WTC11 (cell line): ENCODE measurements at regions not wholly inside any gene's neighbourhood (a gene's known extent, or its start where the extent isn't known, plus 50 kb on each side); places are given as distances from the start of the nearest gene placed in this dataset.
A peak's percentile ranks its signal among the peaks of the same experiment; 100 is the strongest.

Source experiments
- ATAC-seq: fragments of 200-7000 bp; cut with Tn5 transposase; 2 replicates; pipeline ENCODE4 v1.10.0; 2021; ENCODE audit warnings: mild to moderate bottlenecking, moderate library complexity
- CTCF ChIA-PET: fragments of 300-600 bp; sonication (Branson Sonifier 250); formaldehyde crosslinking; loops from one replicate; lab custom pipeline; 2021; ENCODE audit warnings: antibody characterized with exemption; lab: Charles Lee
- POLR2A ChIA-PET: fragments of 350-600 bp; sonication (Branson Sonifier 250); formaldehyde crosslinking; loops from one replicate; lab custom pipeline; 2021; ENCODE audit warnings: antibody characterized with exemption; lab: Charles Lee
- DNase-seq: peaks from one replicate; pipeline ENCODE4 v3.0.0; 2021; ENCODE audit warnings: low spot score
- H3K27ac Mint-ChIP-seq: 2 replicates; pipeline ENCODE4 v1.8.0; 2021; ENCODE audit warnings: mixed read lengths
- H3K27me3 Mint-ChIP-seq: 2 replicates; pipeline ENCODE4 v1.8.0; 2021; ENCODE audit warnings: low read depth, mild to moderate bottlenecking, moderate library complexity, mixed read lengths
- H3K36me3 Mint-ChIP-seq: 2 replicates; pipeline ENCODE4 v1.8.0; 2021; ENCODE audit warnings: mixed read lengths
- H3K4me1 Mint-ChIP-seq: 2 replicates; pipeline ENCODE4 v1.8.0; 2022; ENCODE audit warnings: mixed read lengths
- H3K4me3 Mint-ChIP-seq: 2 replicates; pipeline ENCODE4 v1.8.0; 2021; ENCODE audit warnings: mild to moderate bottlenecking, moderate library complexity, mixed read lengths
- H3K9me3 Mint-ChIP-seq: 2 replicates; pipeline ENCODE4 v1.8.0; 2021; ENCODE audit warnings: mixed read lengths
- CTCF ChIP-seq: fragments of 200-600 bp; IDR thresholded peaks from 2 replicates; pipeline ENCODE4 v1.8.0; 2022; ENCODE audit warnings: antibody characterized with exemption
- E2F5 ChIP-seq: sonication (generic); formaldehyde crosslinking; IDR thresholded peaks from 2 replicates; pipeline ENCODE4 v1.8.1; 2022; ENCODE audit warnings: mild to moderate bottlenecking, moderate library complexity, missing genetic modification reagents
- ELF4 ChIP-seq: sonication (generic); formaldehyde crosslinking; IDR thresholded peaks from 2 replicates; pipeline ENCODE4 v1.8.1; 2022; ENCODE audit warnings: low read depth, mild to moderate bottlenecking, moderate library complexity, missing genetic modification reagents
- ERG ChIP-seq: fragments of 250-450 bp; sonication (Bioruptor Pico); IDR thresholded peaks from 2 replicates; pipeline ENCODE4 v1.8.0; 2021; ENCODE audit warnings: mild to moderate bottlenecking
- FOXP1 ChIP-seq: sonication (generic); formaldehyde crosslinking; IDR thresholded peaks from 2 replicates; pipeline ENCODE4 v1.8.0; 2022; ENCODE audit warnings: missing genetic modification reagents, mild to moderate bottlenecking, moderate library complexity, borderline replicate concordance
- GABPB1 ChIP-seq: sonication (generic); formaldehyde crosslinking; IDR thresholded peaks from 2 replicates; pipeline ENCODE4 v1.8.1; 2023; ENCODE audit warnings: mild to moderate bottlenecking, missing genetic modification reagents
- GTF2I ChIP-seq: fragments of 250-450 bp; sonication (Bioruptor Pico); conservative IDR thresholded peaks from 2 replicates; pipeline ENCODE4 v1.4.0; 2021; ENCODE audit warnings: mild to moderate bottlenecking
- JUN ChIP-seq: sonication (generic); formaldehyde crosslinking; IDR thresholded peaks from 2 replicates; pipeline ENCODE4 v1.8.0; 2023; ENCODE audit warnings: mild to moderate bottlenecking, missing genetic modification reagents
- KAT7 ChIP-seq: sonication (generic); formaldehyde crosslinking; IDR thresholded peaks from 2 replicates; pipeline ENCODE4 v1.8.1; 2023; ENCODE audit warnings: missing genetic modification reagents, mild to moderate bottlenecking, borderline replicate concordance
- NR3C1 ChIP-seq: sonication (generic); formaldehyde crosslinking; conservative IDR thresholded peaks from 2 replicates; pipeline ENCODE4 v1.8.1; 2023; ENCODE audit warnings: low read depth, mild to moderate bottlenecking, missing genetic modification reagents
- ZBTB21 ChIP-seq: sonication (generic); formaldehyde crosslinking; IDR thresholded peaks from 2 replicates; pipeline ENCODE4 v1.8.1; 2023; ENCODE audit warnings: mild to moderate bottlenecking, missing genetic modification reagents, borderline replicate concordance
- ZNF138 ChIP-seq: sonication (generic); formaldehyde crosslinking; conservative IDR thresholded peaks from 2 replicates; pipeline ENCODE4 v1.8.1; 2022; ENCODE audit warnings: mild to moderate bottlenecking, moderate library complexity, missing genetic modification reagents
- ZNF416 ChIP-seq: fragments of 250-450 bp; sonication (Bioruptor Pico); IDR thresholded peaks from 2 replicates; pipeline ENCODE4 v1.9.0; 2021; ENCODE audit warnings: mild to moderate bottlenecking, inconsistent platforms
- ZNF423 ChIP-seq: fragments of 250-450 bp; sonication (Bioruptor Pico); IDR thresholded peaks from 2 replicates; pipeline ENCODE4 v2.1.2; 2022; ENCODE audit warnings: mild to moderate bottlenecking, moderate library complexity
- TF ChIP-seq, protein P1 (sequence below): sonication (generic); formaldehyde crosslinking; IDR thresholded peaks from 2 replicates; pipeline ENCODE4 v1.8.0; 2022; ENCODE audit warnings: missing genetic modification reagents
- TF ChIP-seq, protein P2 (sequence below): sonication (generic); formaldehyde crosslinking; IDR thresholded peaks from 2 replicates; pipeline ENCODE4 v1.8.0; 2022; ENCODE audit warnings: mild to moderate bottlenecking, missing genetic modification reagents
- TF ChIP-seq, protein P3 (sequence below): fragments of 250-450 bp; sonication (Bioruptor Pico); IDR thresholded peaks from 2 replicates; pipeline ENCODE4 v1.9.0; 2021; ENCODE audit warnings: mild to moderate bottlenecking, borderline replicate concordance
- TF ChIP-seq, protein P4 (sequence below): fragments of 250-450 bp; sonication (Bioruptor Pico); IDR thresholded peaks from 2 replicates; pipeline ENCODE4 v2.1.2; 2022; ENCODE audit warnings: mild to moderate bottlenecking, moderate library complexity

GRCh38 chr4:112900416-112900815 lies 149.0 kb upstream of the ANK2 start (continued):
- TF ChIP-seq ZNF138 (CRISPR knock-in tag): no peak
- TF ChIP-seq, protein P1, sequence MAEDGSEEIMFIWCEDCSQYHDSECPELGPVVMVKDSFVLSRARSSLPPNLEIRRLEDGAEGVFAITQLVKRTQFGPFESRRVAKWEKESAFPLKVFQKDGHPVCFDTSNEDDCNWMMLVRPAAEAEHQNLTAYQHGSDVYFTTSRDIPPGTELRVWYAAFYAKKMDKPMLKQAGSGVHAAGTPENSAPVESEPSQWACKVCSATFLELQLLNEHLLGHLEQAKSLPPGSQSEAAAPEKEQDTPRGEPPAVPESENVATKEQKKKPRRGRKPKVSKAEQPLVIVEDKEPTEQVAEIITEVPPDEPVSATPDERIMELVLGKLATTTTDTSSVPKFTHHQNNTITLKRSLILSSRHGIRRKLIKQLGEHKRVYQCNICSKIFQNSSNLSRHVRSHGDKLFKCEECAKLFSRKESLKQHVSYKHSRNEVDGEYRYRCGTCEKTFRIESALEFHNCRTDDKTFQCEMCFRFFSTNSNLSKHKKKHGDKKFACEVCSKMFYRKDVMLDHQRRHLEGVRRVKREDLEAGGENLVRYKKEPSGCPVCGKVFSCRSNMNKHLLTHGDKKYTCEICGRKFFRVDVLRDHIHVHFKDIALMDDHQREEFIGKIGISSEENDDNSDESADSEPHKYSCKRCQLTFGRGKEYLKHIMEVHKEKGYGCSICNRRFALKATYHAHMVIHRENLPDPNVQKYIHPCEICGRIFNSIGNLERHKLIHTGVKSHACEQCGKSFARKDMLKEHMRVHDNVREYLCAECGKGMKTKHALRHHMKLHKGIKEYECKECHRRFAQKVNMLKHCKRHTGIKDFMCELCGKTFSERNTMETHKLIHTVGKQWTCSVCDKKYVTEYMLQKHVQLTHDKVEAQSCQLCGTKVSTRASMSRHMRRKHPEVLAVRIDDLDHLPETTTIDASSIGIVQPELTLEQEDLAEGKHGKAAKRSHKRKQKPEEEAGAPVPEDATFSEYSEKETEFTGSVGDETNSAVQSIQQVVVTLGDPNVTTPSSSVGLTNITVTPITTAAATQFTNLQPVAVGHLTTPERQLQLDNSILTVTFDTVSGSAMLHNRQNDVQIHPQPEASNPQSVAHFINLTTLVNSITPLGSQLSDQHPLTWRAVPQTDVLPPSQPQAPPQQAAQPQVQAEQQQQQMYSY (CRISPR knock-in tag): no peak
- TF ChIP-seq, protein P2, sequence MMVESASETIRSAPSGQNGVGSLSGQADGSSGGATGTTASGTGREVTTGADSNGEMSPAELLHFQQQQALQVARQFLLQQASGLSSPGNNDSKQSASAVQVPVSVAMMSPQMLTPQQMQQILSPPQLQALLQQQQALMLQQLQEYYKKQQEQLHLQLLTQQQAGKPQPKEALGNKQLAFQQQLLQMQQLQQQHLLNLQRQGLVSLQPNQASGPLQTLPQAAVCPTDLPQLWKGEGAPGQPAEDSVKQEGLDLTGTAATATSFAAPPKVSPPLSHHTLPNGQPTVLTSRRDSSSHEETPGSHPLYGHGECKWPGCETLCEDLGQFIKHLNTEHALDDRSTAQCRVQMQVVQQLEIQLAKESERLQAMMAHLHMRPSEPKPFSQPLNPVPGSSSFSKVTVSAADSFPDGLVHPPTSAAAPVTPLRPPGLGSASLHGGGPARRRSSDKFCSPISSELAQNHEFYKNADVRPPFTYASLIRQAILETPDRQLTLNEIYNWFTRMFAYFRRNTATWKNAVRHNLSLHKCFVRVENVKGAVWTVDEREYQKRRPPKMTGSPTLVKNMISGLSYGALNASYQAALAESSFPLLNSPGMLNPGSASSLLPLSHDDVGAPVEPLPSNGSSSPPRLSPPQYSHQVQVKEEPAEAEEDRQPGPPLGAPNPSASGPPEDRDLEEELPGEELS (CRISPR knock-in tag): no peak
- no peak for TF ChIP-seq ELF4 (CRISPR knock-in tag)
- TF ChIP-seq E2F5 (CRISPR knock-in tag): no peak
- TF ChIP-seq GTF2I: no peak
- TF ChIP-seq ERG (CRISPR knock-in tag): no peak
- TF ChIP-seq ZNF416: no peak
- no peak for TF ChIP-seq ZNF423 (CRISPR knock-in tag)
- no peak for TF ChIP-seq FOXP1
- no peak for TF ChIP-seq JUN (CRISPR knock-in tag)
- TF ChIP-seq ZBTB21 (CRISPR knock-in tag): no peak

DNA sequence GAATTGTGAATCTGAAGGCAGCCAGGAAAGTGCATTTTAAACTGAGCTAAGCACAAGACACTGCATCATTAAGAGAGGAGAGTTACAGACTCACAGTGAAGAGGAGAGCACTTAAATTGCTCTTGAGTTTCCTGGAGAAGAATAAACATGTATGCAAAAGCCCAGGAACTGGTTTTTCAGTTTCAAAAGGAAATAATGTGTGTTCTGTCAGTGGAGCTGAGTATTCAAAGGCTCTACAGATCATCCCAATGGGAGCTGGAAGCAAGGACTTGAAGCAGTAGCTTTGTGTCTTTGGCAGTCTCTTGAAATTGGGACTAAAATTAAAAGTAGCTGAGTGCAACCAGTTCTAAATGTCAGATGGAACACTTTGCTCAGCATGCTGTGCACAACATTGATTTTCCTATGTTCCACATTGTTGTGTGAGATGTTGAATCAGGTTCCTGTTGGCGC lies 147.5 kb upstream of the ANK2 start:
- Mint-ChIP-seq H3K4me1 (peaks cover 56% of the 10 kb centered on the region), H3K27me3 (no peaks in the 10 kb centered on the region), H3K27ac (peak overlapping the region; percentile 88), H3K36me3 (peaks cover 7% of the 10 kb centered on the region), H3K9me3 (peaks cover 7% of the 10 kb centered on the region), H3K4me3 (no peak overlapping the region)
- ChIA-PET CTCF (interaction anchor here (1.0 to 1.8 kb wide), 7 partner anchors 14 to 378 kb away, joined by 3 to 5 read pairs (median 4); no protein-coding TSS in a partner anchor), POLR2A (interaction anchor here (0.7 kb wide), 2 partner anchors 9 to 58 kb away, joined by 3 to 4 read pairs; no protein-coding TSS in a partner anchor)
- DNase-seq: no peak
- peak; percentile 39 for ATAC-seq
- no peak for TF ChIP-seq GABPB1 (CRISPR knock-in tag)
- TF ChIP-seq, protein P3, sequence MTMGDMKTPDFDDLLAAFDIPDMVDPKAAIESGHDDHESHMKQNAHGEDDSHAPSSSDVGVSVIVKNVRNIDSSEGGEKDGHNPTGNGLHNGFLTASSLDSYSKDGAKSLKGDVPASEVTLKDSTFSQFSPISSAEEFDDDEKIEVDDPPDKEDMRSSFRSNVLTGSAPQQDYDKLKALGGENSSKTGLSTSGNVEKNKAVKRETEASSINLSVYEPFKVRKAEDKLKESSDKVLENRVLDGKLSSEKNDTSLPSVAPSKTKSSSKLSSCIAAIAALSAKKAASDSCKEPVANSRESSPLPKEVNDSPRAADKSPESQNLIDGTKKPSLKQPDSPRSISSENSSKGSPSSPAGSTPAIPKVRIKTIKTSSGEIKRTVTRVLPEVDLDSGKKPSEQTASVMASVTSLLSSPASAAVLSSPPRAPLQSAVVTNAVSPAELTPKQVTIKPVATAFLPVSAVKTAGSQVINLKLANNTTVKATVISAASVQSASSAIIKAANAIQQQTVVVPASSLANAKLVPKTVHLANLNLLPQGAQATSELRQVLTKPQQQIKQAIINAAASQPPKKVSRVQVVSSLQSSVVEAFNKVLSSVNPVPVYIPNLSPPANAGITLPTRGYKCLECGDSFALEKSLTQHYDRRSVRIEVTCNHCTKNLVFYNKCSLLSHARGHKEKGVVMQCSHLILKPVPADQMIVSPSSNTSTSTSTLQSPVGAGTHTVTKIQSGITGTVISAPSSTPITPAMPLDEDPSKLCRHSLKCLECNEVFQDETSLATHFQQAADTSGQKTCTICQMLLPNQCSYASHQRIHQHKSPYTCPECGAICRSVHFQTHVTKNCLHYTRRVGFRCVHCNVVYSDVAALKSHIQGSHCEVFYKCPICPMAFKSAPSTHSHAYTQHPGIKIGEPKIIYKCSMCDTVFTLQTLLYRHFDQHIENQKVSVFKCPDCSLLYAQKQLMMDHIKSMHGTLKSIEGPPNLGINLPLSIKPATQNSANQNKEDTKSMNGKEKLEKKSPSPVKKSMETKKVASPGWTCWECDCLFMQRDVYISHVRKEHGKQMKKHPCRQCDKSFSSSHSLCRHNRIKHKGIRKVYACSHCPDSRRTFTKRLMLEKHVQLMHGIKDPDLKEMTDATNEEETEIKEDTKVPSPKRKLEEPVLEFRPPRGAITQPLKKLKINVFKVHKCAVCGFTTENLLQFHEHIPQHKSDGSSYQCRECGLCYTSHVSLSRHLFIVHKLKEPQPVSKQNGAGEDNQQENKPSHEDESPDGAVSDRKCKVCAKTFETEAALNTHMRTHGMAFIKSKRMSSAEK (CRISPR knock-in tag): no peak
- TF ChIP-seq KAT7 (CRISPR knock-in tag): no peak
- no peak for TF ChIP-seq NR3C1
- TF ChIP-seq, protein P4, sequence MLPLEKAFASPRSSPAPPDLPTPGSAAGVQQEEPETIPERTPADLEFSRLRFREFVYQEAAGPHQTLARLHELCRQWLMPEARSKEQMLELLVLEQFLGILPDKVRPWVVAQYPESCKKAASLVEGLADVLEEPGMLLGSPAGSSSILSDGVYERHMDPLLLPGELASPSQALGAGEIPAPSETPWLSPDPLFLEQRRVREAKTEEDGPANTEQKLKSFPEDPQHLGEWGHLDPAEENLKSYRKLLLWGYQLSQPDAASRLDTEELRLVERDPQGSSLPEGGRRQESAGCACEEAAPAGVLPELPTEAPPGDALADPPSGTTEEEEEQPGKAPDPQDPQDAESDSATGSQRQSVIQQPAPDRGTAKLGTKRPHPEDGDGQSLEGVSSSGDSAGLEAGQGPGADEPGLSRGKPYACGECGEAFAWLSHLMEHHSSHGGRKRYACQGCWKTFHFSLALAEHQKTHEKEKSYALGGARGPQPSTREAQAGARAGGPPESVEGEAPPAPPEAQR (CRISPR knock-in tag): no peak
- TF ChIP-seq CTCF: no peak
